ENCODE measurements at regions not wholly inside any gene's neighbourhood (a gene's known extent, or its start where the extent isn't known, plus 50 kb on each side); places are given as distances from the start of the nearest gene placed in this dataset.

- TF ChIP-seq ZNF462 (CRISPR knock-in tag; IDR thresholded peaks at IDR 0.05): no peak
Measured at GRCh38 chr2:150608341-150608740, 120.9 kb upstream of the RND3 start (continued).

GRCh38 chr2:150607390-150607811 is 119.9 kb upstream of the RND3 start:
- no peak overlapping the region for H3K27ac ChIP-seq (ENCODE audit: low read depth)
- DNase-seq (ENCODE audit: low spot score): no peak
- H3K4me3 Mint-ChIP-seq: no peak overlapping the region
- H3F3A ChIP-seq (replicated peaks; ENCODE audit: low read depth): no peaks in the 10 kb centered on the region
- no peaks in the 10 kb centered on the region for H3K36me3 ChIP-seq (ENCODE audit: insufficient read depth)
- no peak overlapping the region for H3K4me3 ChIP-seq
- H2AFZ ChIP-seq: no peak overlapping the region
- H3K9me3 Mint-ChIP-seq: no peaks in the 10 kb centered on the region
- no peak overlapping the region for H3K27ac Mint-ChIP-seq
- H3K4me2 ChIP-seq: no peak overlapping the region
- H3K27me3 ChIP-seq (ENCODE audit: insufficient read depth): no peaks in the 10 kb centered on the region
- H3K79me2 ChIP-seq (replicated peaks; ENCODE audit: insufficient read depth): no peaks in the 10 kb centered on the region
- peaks cover 6% of the 10 kb centered on the region; the same call in 1 of the 2 replicates for H3K4me1 ChIP-seq (ENCODE audit: insufficient read depth)
- H3K4me1 Mint-ChIP-seq: peaks cover 16% of the 10 kb centered on the region
- H3K9me2 ChIP-seq (ENCODE audit: insufficient read depth): no peaks in the 10 kb centered on the region
- H4K20me1 ChIP-seq (replicated peaks; ENCODE audit: insufficient read depth): no peaks in the 10 kb centered on the region
- peaks cover 1% of the 10 kb centered on the region for H3K27me3 Mint-ChIP-seq (ENCODE audit: insufficient read depth, low read depth, poor library complexity)
- no peak for ATAC-seq
- no peaks in the 10 kb centered on the region for H3K36me3 Mint-ChIP-seq (ENCODE audit: low read depth)
- no peak for TF ChIP-seq POLR2AphosphoS5 (IDR thresholded peaks at IDR 0.05; ENCODE audit: low read depth)
- no peak for TF ChIP-seq STAT1 (IDR thresholded peaks at IDR 0.05; ENCODE audit: unreplicated experiment)
- TF ChIP-seq EZH2phosphoT487 (IDR thresholded peaks at IDR 0.05; ENCODE audit: unreplicated experiment): no peak
- TF ChIP-seq EZH2 (IDR thresholded peaks at IDR 0.05; ENCODE audit: low read depth, unreplicated experiment): no peak
- no peak for TF ChIP-seq CREB1 (CRISPR knock-in tag; IDR thresholded peaks at IDR 0.05; ENCODE audit: low read depth)
- no peak for TF ChIP-seq CTCF (conservative IDR thresholded peaks at IDR 0.05; ENCODE audit: low read depth in 2 of 2)
- no peak for TF ChIP-seq JUNB (IDR thresholded peaks at IDR 0.05; ENCODE audit: unreplicated experiment)
- TF ChIP-seq ETS1 (IDR thresholded peaks at IDR 0.05): no peak

All from GM23338 (cell line).